Hippocampal formation (tissue), 2 donors: ENCODE measurements at regions not wholly inside any gene's neighbourhood (a gene's known extent, or its start where the extent isn't known, plus 50 kb on each side); places are given as distances from the start of the nearest gene placed in this dataset.
A peak's percentile ranks its signal among the peaks of the same experiment; 100 is the strongest.

Experiments
- DNase-seq, 2 donors: peaks; one replicate each; lab custom pipeline; 2025; lab: John Stamatoyannopoulos, UW

DNA sequence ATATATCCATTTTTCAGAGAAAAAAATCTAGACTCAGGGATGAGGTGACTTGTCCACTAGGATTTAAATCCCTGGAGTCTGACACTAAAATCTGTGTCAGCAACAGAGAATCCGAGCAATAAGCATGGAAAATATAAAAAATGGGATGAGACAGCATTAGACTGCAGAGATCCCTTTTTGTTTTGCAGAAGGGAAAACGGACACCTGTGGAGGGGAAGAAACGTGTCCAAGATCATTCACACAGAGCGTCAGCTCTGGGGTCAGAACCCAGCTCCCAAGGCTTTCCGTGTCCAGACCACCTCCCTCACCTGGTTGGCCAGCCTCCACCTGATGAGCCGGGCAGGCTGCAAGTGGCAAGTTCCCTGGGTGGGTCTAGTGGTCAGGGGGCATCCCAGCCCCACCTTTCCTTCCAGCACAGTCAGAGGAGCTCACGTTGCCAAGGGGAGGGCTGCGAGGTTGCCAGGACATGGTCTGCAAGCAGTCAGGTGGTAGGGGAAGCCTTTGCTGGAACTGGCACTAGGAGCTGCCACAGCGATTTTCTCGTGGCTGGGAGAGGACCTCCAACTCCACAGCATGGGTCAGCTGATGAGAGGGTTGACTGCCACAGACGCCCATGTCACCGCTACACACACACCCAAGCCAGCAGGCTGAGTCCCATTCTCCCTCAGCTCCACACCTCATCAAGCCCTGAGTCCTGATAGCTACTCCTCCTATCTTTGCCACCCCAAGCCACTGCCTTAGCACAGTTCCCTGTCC, 65.9 kb upstream of the CPLX2 start:
- no peak for DNase-seq

DNA sequence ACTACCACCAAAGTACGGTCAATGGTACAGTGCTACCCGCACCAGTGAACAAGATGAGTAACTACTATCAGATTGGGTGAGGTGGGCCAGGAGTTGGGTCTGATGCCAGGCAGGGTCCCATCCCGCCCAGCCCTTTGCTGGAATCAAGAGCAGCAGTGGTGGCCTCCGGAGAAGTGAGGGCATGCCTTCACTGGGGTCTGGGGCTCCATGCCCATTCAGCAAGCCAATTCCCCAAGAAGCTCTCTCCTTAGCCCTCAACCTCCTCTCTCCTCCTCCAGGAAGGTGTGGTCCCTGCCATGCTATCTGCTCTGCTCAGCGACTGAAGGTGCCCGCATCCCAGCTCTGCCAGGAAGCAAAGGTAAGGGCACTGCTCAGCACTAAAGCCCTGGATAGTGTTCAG, 62.7 kb upstream of the CPLX2 start:
- no peak for DNase-seq

DNA sequence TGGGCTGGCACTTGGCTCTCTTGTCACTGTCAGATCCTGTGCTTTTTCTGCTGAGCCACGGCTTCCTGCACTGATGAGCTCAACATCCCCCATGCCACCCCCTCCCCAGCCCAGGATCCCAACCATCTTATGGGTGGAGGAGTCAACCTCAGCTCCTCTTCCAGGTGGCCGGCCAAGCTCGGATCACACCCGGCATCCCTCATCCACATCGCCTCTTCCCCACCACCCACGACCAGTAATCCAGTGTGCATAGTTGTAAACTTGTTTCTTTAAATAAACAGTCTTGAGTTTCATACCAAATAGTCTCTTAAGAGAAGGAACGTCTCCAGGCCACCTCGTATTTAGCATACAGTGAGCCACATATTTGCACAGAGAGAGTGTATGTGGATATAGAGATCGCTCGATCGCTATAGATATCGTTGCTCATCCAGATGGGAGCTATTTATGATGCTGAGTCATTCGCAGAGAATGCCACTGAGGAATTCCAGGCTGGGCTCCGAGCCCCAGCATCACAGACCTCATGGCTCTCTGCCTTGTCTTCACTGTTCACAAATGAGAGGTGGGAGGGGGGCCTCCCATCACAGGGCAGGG, 61.8 kb upstream of the CPLX2 start:
- peak in 1 of 2 donors; percentile 27 for DNase-seq

DNA sequence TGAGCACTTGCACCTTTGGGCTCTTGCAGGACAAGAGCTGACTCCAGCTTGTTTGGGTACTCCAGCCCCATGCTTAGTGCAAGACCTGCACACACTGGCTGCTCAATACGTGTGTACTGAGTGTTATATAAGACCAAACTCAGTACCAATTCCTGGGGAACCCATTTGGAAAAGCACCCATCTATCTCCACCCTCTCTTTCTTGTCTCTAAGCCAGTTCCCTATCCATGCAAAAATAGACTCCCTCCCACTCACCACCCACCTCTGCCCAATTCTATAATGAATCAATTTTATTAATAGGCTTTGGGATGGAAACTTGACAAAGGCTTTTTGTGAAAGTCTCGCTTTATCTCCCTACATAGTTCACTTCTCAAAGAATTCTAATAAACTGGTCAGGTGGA, 60.9 kb upstream of the CPLX2 start:
- no peak for DNase-seq

DNA sequence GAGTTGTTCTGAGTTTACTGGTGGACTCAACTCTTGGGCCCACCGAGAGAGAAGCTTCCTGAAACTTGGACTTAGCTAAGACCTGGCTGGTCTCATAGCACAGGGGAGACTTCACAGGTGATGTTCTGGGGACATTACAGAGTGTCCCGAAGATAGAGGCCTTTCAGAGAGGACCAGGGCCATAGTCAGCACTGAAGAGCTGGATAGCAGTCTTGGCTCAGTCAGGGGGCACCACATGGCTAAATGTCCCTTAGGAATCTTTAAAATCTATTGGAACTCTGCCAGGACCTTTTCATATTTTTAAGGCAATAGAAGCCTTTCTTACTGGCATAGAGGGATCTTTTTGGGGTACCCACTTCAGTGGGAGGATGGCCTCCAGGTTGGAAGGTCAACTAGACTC, 59.8 kb upstream of the CPLX2 start:
- no peak for DNase-seq

DNA sequence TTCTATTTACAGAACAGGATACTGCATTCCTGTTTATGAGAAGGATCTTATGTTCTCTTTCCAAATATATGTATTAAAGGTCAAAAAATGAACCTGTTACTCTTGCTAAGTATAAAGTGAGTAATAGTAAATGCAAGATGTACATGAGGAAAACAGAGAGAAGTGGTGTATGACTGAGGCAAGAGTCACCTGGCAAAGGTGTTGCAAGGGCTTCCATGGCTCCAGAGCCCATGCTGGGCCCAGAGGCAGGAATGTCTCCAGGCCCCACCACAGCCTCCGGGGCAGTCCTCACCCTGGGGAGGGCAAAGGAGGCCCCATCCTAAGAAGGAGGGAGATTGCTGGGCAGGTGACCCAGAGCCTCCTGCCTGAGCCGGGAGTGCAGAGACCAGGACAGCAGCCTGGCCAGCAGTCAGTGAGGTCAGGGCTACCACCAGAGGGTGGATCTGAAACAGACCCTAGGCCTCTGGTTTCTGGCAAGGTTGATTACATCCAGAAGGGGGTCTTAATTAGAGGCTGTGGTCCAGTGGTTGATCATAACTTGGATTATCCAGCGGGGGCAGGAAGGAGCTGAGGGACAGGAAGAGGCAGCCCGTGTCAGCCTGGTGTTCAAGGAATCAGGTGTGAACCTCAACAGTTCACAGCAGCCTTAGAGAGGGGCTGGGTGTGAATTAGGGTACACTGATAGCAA, 57.3 kb upstream of the CPLX2 start:
- DNase-seq, result no peak

DNA sequence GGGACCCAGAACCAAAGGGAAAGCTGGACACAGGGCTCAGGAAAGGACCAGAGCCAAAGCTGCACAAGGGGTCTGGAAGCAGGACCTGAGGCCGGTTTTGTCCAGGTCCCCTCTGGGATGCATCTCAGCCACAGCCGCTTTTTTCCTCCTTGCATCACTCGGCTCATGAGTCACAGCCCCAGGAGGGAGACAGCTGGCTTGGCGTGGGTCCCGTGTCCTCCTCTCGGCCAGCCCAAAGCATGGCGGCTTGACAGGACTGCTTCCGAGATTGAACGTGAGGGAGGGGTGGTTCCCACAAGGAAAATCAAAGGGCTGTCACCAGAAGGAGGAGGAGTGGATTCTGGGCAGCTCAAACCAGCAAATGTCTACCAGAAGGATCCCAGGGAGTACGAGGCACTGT, 56.7 kb upstream of the CPLX2 start:
- DNase-seq, result peak in 1 of 2 donors; percentile 33

DNA sequence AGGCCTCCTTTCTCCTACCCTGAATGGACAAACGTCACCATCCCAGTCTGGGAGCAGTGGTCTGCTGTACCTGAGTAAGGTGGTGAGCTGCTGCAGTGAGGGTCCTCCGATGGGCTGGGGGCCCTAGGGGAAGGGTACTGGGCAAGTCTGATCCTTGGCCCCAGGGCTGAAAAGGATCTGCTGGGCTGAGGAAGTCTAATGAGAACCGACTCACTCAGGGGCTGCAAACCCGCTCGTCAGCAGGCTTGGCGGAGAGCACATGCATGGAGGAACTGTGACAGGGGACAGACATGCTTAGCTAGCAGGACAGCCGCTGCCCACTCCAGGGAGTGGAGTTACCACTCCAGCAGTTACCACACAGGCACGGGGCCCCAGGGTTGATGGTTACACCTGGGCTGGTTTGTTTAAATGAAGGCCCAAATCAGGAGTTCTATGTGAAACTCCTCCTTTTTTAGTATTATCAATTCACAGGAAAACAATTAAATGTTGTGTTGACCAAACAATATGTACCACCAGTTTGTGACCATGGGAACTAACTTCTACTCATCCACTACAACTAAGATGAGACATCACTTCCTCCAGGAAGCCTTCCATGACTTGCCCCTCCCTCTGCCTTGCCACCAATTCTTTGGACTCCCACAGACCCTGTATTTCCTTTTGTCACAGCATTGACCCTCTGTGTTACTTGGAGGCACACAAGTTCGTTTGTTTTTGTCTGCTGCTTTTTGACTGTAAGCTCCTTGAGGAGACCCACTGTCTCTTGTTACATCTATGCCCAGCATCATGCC, 56.1 kb upstream of the CPLX2 start:
- DNase-seq, result no peak

DNA sequence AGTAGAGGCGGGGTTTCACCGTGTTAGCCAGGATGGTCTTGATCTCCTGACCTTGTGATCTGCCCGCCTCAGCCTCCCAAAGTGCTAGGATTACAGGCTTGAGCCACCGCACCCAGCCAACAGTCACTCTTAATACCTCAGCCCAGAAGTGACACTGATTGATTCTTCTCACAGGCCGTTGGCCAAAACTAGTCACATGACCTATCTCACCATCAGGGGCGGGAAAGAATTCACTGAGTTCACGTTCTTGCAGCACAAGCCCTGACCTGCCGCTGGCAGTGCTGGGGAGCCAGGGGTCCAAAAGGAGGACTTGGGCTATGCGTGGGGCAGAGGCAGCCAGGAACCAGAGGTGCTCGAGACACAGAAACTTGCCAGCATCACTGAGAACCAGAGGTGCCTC, 55.0 kb upstream of the CPLX2 start:
- DNase-seq, result no peak

DNA sequence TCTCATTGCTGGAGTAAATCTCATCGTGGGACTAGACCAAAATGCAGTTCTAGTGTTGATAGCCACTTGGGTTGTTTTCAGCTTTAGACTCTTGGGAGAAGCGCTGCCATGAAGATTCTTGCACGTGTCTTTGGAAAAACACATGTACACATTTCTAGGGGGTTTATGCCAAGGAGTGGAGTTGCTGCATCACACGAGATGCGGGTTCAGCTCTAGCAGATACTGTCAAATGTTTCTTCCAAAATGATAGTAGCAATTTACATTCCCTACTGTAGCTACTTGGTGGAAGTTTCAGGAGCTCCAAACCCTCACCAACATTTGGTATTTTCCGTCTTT, 52.3 kb upstream of the CPLX2 start:
- no peak for DNase-seq

DNA sequence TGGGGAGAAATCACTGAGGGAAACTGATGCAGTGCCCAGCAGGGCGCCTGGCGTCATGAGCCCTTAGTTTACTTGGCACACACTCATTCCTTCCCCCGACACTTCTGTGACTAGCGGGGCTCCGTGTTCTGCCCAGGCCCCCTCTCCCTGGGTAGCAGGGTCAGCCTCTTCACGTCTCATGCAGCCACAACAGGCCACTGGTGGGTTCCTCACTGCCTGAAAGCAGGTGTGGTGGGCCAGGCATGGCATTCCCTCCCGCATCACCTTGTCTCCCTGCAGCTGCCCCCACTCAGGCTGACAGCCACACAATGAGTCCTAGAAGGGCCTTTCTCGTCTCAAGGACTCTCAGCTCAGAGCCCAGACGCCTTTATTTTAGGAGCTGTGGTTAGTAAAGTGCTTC, 51.1 kb upstream of the CPLX2 start:
- DNase-seq, result no peak
